ENCODE measurements at regions not wholly inside any gene's neighbourhood (a gene's known extent, or its start where the extent isn't known, plus 50 kb on each side); places are given as distances from the start of the nearest gene placed in this dataset.
"Not testable (repeated sequence)": the region's sequence is repeated elsewhere in the genome, so short reads cannot be mapped to it uniquely, and the experiment has no call there.

DNA sequence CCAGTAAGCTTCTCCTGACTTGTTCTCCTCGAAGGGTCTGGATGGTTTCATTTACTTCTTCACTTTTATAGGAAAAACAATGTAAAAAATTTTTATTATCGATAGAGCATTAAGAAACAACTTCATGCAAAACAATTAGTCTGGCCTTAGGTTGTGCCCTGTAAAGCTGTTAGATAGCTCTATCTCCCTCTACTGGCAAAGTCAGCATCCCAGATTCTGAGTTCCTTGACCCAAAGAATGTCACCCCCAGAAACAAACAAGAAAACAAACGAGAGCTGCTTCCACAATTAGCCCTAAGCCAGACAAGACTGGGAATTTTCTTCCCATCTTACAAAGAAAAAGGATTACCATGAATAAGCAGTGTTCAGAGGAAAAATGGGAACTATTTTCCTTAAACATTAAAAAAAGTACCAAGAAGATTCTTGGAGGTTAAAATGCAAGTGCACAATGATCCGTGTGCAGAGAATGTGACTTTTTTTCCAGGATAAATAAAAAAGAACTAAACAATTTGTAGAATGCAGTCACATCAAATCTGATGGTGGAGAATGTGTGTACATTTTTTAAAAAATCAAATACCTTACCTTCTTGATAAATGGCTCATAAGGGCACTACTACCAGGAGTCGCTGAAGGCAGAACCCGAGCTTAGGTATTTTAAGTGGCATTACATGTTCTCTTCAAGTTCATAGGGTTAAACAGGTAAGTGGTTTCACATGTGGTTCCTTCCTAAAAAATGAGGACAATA lies 293.2 kb downstream of the FBXO8 start:
- Histone ChIP-seq H3K27ac (no peak overlapping the region), H3K36me3 (no peaks in the 10 kb centered on the region), H3K27me3 (no peaks in the 10 kb centered on the region), H3K4me3 (no peak overlapping the region), H3K9me3 (no peaks in the 10 kb centered on the region), H3K4me1 (no peaks in the 10 kb centered on the region)
- intact Hi-C loops (cut with DNase I; ENCODE audit: low total_unique reads), result no loop called here
- DNase-seq (no peak), ATAC-seq (no peak)
- TF ChIP-seq, protein P1, sequence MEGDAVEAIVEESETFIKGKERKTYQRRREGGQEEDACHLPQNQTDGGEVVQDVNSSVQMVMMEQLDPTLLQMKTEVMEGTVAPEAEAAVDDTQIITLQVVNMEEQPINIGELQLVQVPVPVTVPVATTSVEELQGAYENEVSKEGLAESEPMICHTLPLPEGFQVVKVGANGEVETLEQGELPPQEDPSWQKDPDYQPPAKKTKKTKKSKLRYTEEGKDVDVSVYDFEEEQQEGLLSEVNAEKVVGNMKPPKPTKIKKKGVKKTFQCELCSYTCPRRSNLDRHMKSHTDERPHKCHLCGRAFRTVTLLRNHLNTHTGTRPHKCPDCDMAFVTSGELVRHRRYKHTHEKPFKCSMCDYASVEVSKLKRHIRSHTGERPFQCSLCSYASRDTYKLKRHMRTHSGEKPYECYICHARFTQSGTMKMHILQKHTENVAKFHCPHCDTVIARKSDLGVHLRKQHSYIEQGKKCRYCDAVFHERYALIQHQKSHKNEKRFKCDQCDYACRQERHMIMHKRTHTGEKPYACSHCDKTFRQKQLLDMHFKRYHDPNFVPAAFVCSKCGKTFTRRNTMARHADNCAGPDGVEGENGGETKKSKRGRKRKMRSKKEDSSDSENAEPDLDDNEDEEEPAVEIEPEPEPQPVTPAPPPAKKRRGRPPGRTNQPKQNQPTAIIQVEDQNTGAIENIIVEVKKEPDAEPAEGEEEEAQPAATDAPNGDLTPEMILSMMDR (IDR thresholded peaks at IDR 0.05 in 4 of 5, conservative IDR thresholded peaks at IDR 0.05 in 1 of 5), result no peak
- TF ChIP-seq POLR2A (IDR thresholded peaks at IDR 0.05), result no peak
- in situ Hi-C loops (cut with MboI; ENCODE audit: low sequenced_read_pairs in 4 of 4), result no loop called here

DNA sequence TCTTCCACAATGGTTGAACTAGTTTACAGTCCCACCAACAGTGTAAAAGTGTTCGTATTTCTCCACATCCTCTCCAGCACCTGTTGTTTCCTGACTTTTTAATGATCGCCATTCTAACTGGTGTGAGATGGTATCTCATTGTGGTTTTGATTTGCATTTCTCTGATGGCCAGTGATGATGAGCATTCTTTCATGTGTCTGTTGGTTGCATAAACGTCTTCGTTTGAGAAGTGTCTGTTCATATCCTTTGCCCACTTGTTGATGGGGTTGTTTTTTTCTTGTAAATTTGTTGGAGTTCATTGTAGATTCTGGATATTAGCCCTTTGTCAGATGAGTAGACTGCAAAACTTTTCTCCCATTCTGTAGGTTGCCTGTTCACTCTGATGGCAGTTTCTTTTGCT lies 319.9 kb downstream of the FBXO8 start:
- H3K36me3 ChIP-seq; H3K27me3 ChIP-seq; H3K4me1 ChIP-seq; ATAC-seq; intact Hi-C loops (cut with DNase I; ENCODE audit: low total_unique reads); DNase-seq; H3K4me3 ChIP-seq; H3K27ac ChIP-seq; in situ Hi-C loops (cut with MboI; ENCODE audit: low sequenced_read_pairs in 4 of 4); H3K9me3 ChIP-seq: not testable (repeated sequence)

DNA sequence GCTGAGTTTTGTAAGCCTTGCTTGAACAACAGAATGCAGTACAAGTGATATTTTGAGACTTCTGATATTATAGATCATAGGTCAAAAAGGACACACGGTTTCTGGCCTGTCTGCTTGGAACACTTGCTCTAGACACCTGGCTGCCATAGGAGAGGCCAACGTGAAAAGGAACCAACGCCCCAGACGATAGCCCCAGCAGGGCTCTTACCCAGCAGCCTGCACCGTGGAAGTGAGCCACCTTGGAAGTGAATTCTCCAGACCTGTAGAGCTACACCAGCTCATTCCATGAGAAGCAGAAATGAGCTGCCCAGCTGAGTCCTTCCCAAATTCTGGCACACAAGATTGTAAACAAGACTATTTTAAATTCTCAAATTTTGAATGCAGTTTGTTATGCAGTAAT lies 323.1 kb downstream of the FBXO8 start:
- Histone ChIP-seq H3K27ac (no peak overlapping the region), H3K27me3 (no peaks in the 10 kb centered on the region), H3K4me3 (no peak overlapping the region), H3K4me1 (no peaks in the 10 kb centered on the region), H3K36me3 (no peaks in the 10 kb centered on the region), H3K9me3 (no peaks in the 10 kb centered on the region)
- intact Hi-C loops (cut with DNase I; ENCODE audit: low total_unique reads), result no loop called here
- TF ChIP-seq, protein P1 (IDR thresholded peaks at IDR 0.05 in 4 of 5, conservative IDR thresholded peaks at IDR 0.05 in 1 of 5), result no peak
- TF ChIP-seq POLR2A (IDR thresholded peaks at IDR 0.05), result no peak
- in situ Hi-C loops (cut with MboI; ENCODE audit: low sequenced_read_pairs in 4 of 4), result no loop called here
- DNase-seq, result no peak
- ATAC-seq, result no peak

DNA sequence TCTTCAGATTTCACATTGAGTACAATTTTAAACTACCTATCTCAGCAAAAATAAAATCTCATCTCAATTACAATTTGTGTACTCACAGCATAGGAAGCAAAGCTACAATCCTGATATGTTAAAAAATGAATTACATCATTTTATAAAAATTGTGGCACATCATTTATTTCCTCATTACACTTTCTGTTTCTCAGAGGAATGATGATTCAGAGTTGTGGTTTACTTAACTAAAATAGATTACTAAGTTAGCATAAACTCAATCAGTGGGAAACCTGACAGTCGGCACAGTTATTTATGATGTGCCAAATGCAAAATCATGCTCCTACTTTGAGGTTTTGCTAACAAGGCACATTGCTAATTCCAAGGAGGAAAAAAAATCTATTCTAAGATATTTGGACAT lies 325.0 kb downstream of the FBXO8 start:
- in situ Hi-C loops (cut with MboI; ENCODE audit: low sequenced_read_pairs in 4 of 4), result no loop called here
- intact Hi-C loops (cut with DNase I; ENCODE audit: low total_unique reads), result no loop called here

DNA sequence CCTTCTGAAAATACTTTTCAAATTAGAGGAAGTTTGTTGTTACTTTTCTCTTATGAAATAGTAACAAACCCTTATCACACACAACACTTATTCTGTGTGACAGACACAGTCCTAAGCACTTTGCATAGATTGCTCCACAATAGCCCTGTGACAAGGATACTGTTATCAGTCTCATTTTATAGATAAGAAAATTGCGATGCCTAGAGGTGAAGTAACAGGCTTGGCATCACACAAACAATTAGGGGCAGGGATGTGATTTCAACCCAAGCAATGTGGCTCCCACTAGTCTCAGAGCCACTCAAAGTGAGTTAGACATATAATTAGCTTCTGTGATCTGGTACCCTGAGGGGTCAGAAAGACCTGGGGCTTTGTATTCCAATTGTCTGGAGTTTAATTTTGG lies 339.9 kb downstream of the FBXO8 start:
- no peaks in the 10 kb centered on the region for H3K36me3 ChIP-seq
- H3K9me3 ChIP-seq, result no peaks in the 10 kb centered on the region
- no peak overlapping the region for H3K4me3 ChIP-seq
- no peaks in the 10 kb centered on the region for H3K27me3 ChIP-seq
- no peak overlapping the region for H3K27ac ChIP-seq
- TF ChIP-seq, protein P1 (IDR thresholded peaks at IDR 0.05 in 4 of 5, conservative IDR thresholded peaks at IDR 0.05 in 1 of 5), result no peak
- no peak for TF ChIP-seq POLR2A (IDR thresholded peaks at IDR 0.05)
- ATAC-seq (no peak), DNase-seq (no peak)
- in situ Hi-C loops (cut with MboI; ENCODE audit: low sequenced_read_pairs in 4 of 4), result no loop called here
- H3K4me1 ChIP-seq, result no peaks in the 10 kb centered on the region
- intact Hi-C loops (cut with DNase I; ENCODE audit: low total_unique reads), result no loop called here

More for the DNA sequence above, 325.0 kb downstream of the FBXO8 start:
- TF ChIP-seq, protein P1 (IDR thresholded peaks at IDR 0.05 in 4 of 5, conservative IDR thresholded peaks at IDR 0.05 in 1 of 5), result no peak
- TF ChIP-seq POLR2A (IDR thresholded peaks at IDR 0.05), result no peak
- DNase-seq, result no peak
- no peaks in the 10 kb centered on the region for H3K9me3 ChIP-seq
- H3K4me1 ChIP-seq, result no peaks in the 10 kb centered on the region
- H3K4me3 ChIP-seq, result no peak overlapping the region
- no peak for ATAC-seq
- H3K36me3 ChIP-seq, result no peaks in the 10 kb centered on the region
- no peak overlapping the region for H3K27ac ChIP-seq
- no peaks in the 10 kb centered on the region for H3K27me3 ChIP-seq
